Astrocyte of the hippocampus (primary cell): ENCODE measurements at regions not wholly inside any gene's neighbourhood (a gene's known extent, or its start where the extent isn't known, plus 50 kb on each side); places are given as distances from the start of the nearest gene placed in this dataset.

Experiments
- DNase-seq: peaks from one replicate; pipeline ENCODE4 v3.0.0; 2011; ENCODE audit warnings: low read depth, low spot score

GRCh38 chr7:25803117-25803887 lies 348.7 kb upstream of the NFE2L3 start:
- DNase-seq: no peak

- no peak for DNase-seq
These were observed 347.8 kb upstream of the NFE2L3 start for GRCh38 chr7:25804154-25804553.

GRCh38 chr7:25805027-25805687 lies 346.8 kb upstream of the NFE2L3 start:
- DNase-seq: peak; percentile 60

GRCh38 chr7:25807086-25807611 lies 344.8 kb upstream of the NFE2L3 start:
- DNase-seq: no peak

- no peak for DNase-seq
These were observed 342.6 kb upstream of the NFE2L3 start for GRCh38 chr7:25809441-25809840.

GRCh38 chr7:25812086-25812850 lies 339.7 kb upstream of the NFE2L3 start:
- DNase-seq: no peak

GRCh38 chr7:25813381-25813780 lies 338.6 kb upstream of the NFE2L3 start:
- no peak for DNase-seq

GRCh38 chr7:25815711-25816110 lies 336.3 kb upstream of the NFE2L3 start:
- DNase-seq: no peak

GRCh38 chr7:25820432-25821040 lies 331.5 kb upstream of the NFE2L3 start:
- no peak for DNase-seq

- no peak for DNase-seq
These were observed 330.8 kb upstream of the NFE2L3 start for GRCh38 chr7:25821225-25821624.

GRCh38 chr7:25822823-25823222 lies 329.2 kb upstream of the NFE2L3 start:
- DNase-seq: no peak

- no peak for DNase-seq
These were observed 328.4 kb upstream of the NFE2L3 start for GRCh38 chr7:25823571-25823970.

GRCh38 chr7:25828468-25828867 lies 323.5 kb upstream of the NFE2L3 start:
- no peak for DNase-seq

GRCh38 chr7:25829663-25830062 lies 322.3 kb upstream of the NFE2L3 start:
- DNase-seq: no peak

GRCh38 chr7:25830215-25830614 lies 321.8 kb upstream of the NFE2L3 start:
- DNase-seq: no peak

GRCh38 chr7:25831062-25831691 lies 320.8 kb upstream of the NFE2L3 start:
- DNase-seq: no peak

GRCh38 chr7:25831831-25832411 lies 320.1 kb upstream of the NFE2L3 start:
- peak; percentile 36 for DNase-seq

- DNase-seq: no peak
These were observed 319.5 kb upstream of the NFE2L3 start for GRCh38 chr7:25832456-25832855.

- DNase-seq: no peak
These were observed 319.1 kb upstream of the NFE2L3 start for GRCh38 chr7:25832929-25833328.

GRCh38 chr7:25834050-25834449 lies 317.9 kb upstream of the NFE2L3 start:
- no peak for DNase-seq

- peak; percentile 67 for DNase-seq
These were observed 316.8 kb upstream of the NFE2L3 start for GRCh38 chr7:25835197-25835596.
